ENCODE measurements at regions not wholly inside any gene's neighbourhood (a gene's known extent, or its start where the extent isn't known, plus 50 kb on each side); places are given as distances from the start of the nearest gene placed in this dataset.

GRCh38 chr7:26489906-26490639 is 198.4 kb downstream of the SNX10 start:
- no peak overlapping the region for H3K4me2 ChIP-seq (ENCODE audit: low read length)
- peaks cover 6% of the 10 kb centered on the region for H3F3A ChIP-seq (ENCODE audit: insufficient read depth, low read length, poor library complexity, severe bottlenecking)
- H3K79me2 ChIP-seq (replicated peaks; ENCODE audit: insufficient read depth, low read length) = no peaks in the 10 kb centered on the region
- H3K9me3 ChIP-seq (ENCODE audit: low read length) = no peaks in the 10 kb centered on the region
- no peaks in the 10 kb centered on the region for H3K9me2 ChIP-seq (ENCODE audit: insufficient read depth, low read length)
- H3K27me3 ChIP-seq (ENCODE audit: insufficient read depth, low read depth, low read length) = no peaks in the 10 kb centered on the region
- no peaks in the 10 kb centered on the region for H4K20me1 ChIP-seq (ENCODE audit: insufficient read depth)
- no peak overlapping the region for H3K9ac ChIP-seq (ENCODE audit: low read length)
- H3K36me3 ChIP-seq (ENCODE audit: insufficient read depth, low read length) = no peaks in the 10 kb centered on the region
- H3K4me3 ChIP-seq (ENCODE audit: low read length) = no peak overlapping the region
- TF ChIP-seq EP300 (conservative IDR thresholded peaks at IDR 0.05; ENCODE audit: poor library complexity, severe bottlenecking) (no peak), CTCF (IDR thresholded peaks at IDR 0.05; ENCODE audit: poor library complexity, severe bottlenecking) (no peak), MXI1 (conservative IDR thresholded peaks at IDR 0.05; ENCODE audit: poor library complexity, severe bottlenecking) (no peak), TAF1 (IDR thresholded peaks at IDR 0.05; ENCODE audit: low read depth) (no peak), POLR2AphosphoS5 (IDR thresholded peaks at IDR 0.05) (no peak), REST (IDR thresholded peaks at IDR 0.05; ENCODE audit: borderline replicate concordance) (no peak), RAD21 (conservative IDR thresholded peaks at IDR 0.05) (no peak), EZH2 (IDR thresholded peaks at IDR 0.05; ENCODE audit: borderline replicate concordance, insufficient read depth, low read length, poor library complexity, severe bottlenecking) (no peak), SMC3 (conservative IDR thresholded peaks at IDR 0.05; ENCODE audit: poor library complexity) (no peak)
- H2AFZ ChIP-seq (ENCODE audit: low read depth, low read length) = no peak overlapping the region
- no peak overlapping the region for H3K27ac ChIP-seq (ENCODE audit: low read length)

- Histone ChIP-seq H3K27me3 (ENCODE audit: insufficient read depth, low read depth, low read length) (no peaks in the 10 kb centered on the region), H3K4me3 (ENCODE audit: low read length) (no peak overlapping the region), H2AFZ (ENCODE audit: low read depth, low read length) (no peak overlapping the region), H3K9me2 (ENCODE audit: insufficient read depth, low read length) (no peaks in the 10 kb centered on the region), H3F3A (ENCODE audit: insufficient read depth, low read length, poor library complexity, severe bottlenecking) (no peaks in the 10 kb centered on the region), H3K36me3 (ENCODE audit: insufficient read depth, low read length) (no peaks in the 10 kb centered on the region), H3K9ac (ENCODE audit: low read length) (no peak overlapping the region), H4K20me1 (ENCODE audit: insufficient read depth) (no peaks in the 10 kb centered on the region), H3K4me2 (ENCODE audit: low read length) (no peak overlapping the region), H3K9me3 (ENCODE audit: low read length) (no peaks in the 10 kb centered on the region), H3K27ac (ENCODE audit: low read length) (no peak overlapping the region), H3K79me2 (replicated peaks; ENCODE audit: insufficient read depth, low read length) (no peaks in the 10 kb centered on the region)
- TF ChIP-seq RAD21 (conservative IDR thresholded peaks at IDR 0.05) = no peak
- no peak for TF ChIP-seq CTCF (IDR thresholded peaks at IDR 0.05; ENCODE audit: poor library complexity, severe bottlenecking)
- TF ChIP-seq POLR2AphosphoS5 (IDR thresholded peaks at IDR 0.05) = no peak
- TF ChIP-seq SMC3 (conservative IDR thresholded peaks at IDR 0.05; ENCODE audit: poor library complexity) = no peak
- no peak for TF ChIP-seq MXI1 (conservative IDR thresholded peaks at IDR 0.05; ENCODE audit: poor library complexity, severe bottlenecking)
- TF ChIP-seq REST (IDR thresholded peaks at IDR 0.05; ENCODE audit: borderline replicate concordance) = no peak
- TF ChIP-seq EZH2 (IDR thresholded peaks at IDR 0.05; ENCODE audit: borderline replicate concordance, insufficient read depth, low read length, poor library complexity, severe bottlenecking) = no peak
- TF ChIP-seq EP300 (conservative IDR thresholded peaks at IDR 0.05; ENCODE audit: poor library complexity, severe bottlenecking) = no peak
- TF ChIP-seq TAF1 (IDR thresholded peaks at IDR 0.05; ENCODE audit: low read depth) = no peak
These were observed 199.3 kb downstream of the SNX10 start for GRCh38 chr7:26490640-26491624.

Measured in neural cell (in vitro differentiated cells).